GM21447 (cell line): ENCODE measurements at regions not wholly inside any gene's neighbourhood (a gene's known extent, or its start where the extent isn't known, plus 50 kb on each side); places are given as distances from the start of the nearest gene placed in this dataset.
"Not testable (repeated sequence)": the region's sequence is repeated elsewhere in the genome, so short reads cannot be mapped to it uniquely, and the experiment has no call there.

Experiments
- ATAC-seq: cut with Tn5 transposase; IDR thresholded peaks from one replicate; pipeline ENCODE4 v1.9.1; 2021; ENCODE audit not compliant: unreplicated experiment

- no peak for ATAC-seq
Observed at GRCh38 chr2:187775651-187776050, 221.4 kb upstream of the TFPI start.

- no peak for ATAC-seq
Observed at GRCh38 chr2:187782301-187782700, 228.1 kb upstream of the TFPI start.

- no peak for ATAC-seq
Observed at GRCh38 chr2:187783446-187783845, 229.2 kb upstream of the TFPI start.

DNA sequence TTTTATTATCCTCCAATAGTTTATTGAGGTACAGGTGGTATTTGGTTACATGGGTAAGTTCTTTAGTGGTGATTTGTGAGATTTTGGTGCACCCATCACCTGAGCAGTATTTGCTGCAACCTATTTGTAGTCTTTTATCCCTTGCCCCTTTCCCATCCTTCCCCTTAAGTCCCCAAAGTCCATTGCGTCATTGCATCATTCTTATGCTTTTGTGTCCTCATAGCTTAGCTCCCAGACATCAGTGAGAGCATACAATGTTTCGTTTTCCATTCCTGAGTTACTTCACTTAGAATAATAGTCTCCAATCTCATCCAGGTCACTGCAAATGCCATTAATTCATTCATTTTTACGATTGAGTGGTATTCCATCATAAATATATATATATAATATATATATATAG, 229.9 kb upstream of the TFPI start:
- not testable (repeated sequence) for ATAC-seq

GRCh38 chr2:187799601-187800000, 245.4 kb upstream of the TFPI start:
- ATAC-seq = no peak

DNA sequence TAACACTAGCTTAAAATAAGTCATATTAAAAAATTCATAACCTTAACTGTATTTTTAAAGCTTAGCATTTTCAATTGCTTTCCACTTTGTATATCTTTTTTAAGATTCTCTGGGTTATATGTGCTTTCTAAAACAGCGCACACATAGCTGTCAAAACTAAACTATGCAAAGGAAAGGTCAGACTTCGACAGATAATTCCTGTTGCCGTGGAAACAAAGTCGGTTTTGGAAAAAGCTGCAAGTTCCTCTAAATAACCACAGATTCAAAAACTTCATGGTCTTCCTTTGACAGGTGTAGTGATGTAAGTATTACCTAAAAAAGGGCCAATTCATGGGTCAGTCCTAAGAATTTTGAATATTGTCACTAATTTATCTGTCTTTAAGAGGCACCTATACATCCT, 249.6 kb upstream of the TFPI start:
- ATAC-seq = no peak

DNA sequence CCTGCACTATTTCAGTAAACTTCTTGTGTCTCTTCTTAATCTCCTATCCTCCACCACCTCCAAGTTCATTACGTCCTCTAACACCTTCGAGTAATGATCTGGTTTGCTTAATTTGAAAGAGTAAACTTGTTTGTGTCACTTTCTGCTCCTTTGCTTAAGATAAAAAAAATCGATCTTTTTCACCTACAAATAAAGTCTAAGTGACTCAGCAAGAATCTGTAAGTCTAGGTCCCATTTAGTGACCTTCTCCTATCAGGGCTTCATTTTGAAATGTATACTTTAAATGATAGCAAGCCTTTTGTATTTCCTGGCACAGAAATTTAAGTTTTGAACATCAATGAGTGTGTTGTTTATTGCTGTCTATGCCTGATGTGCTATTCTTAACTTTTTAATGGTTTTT, 260.9 kb upstream of the TFPI start:
- no peak for ATAC-seq

GRCh38 chr2:187819624-187820023, 265.4 kb upstream of the TFPI start:
- no peak for ATAC-seq

- no peak for ATAC-seq
Observed at GRCh38 chr2:187825108-187825507, 270.9 kb upstream of the TFPI start.

GRCh38 chr2:187826023-187826422, 271.8 kb upstream of the TFPI start:
- no peak for ATAC-seq

DNA sequence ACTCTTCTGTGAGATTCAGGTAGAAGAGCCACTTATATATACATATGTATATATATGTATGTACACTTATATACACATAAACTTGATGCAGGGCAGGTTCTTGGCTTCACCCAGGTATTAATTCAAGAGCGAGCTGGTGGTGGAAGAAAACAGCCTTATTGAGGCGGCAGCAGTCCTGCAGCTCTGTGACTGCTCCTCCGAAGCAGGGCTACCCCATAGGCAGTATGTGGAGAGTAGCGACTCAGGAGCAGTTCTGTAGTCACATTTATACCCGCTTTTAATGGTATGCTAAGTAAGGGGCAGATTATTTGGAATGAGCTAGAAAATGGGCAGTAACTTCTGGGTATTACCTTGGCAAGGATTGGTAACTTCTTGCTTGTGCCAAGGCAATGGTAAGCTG, 280.6 kb upstream of the TFPI start:
- no peak for ATAC-seq

DNA sequence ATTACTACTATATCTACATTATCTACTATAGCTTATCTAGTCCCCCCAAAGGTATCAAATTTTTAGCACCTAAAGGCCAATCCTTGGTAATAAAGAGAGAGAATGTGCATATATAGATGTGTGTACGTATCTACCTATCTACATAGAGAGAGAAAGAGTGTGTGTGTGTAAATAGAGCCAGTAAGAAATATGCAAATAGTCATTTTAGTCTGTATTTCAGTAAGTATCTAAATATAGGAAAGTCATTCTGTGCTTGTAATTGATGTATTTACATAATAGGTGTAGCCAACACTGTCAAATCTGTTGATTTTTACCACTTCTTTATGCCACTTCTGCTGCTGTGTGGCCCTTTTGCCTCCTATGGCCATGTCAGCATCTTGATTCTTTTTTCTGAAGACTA, 284.5 kb upstream of the TFPI start:
- no peak for ATAC-seq

- no peak for ATAC-seq
Observed at GRCh38 chr2:187842315-187842714, 288.1 kb upstream of the TFPI start.

DNA sequence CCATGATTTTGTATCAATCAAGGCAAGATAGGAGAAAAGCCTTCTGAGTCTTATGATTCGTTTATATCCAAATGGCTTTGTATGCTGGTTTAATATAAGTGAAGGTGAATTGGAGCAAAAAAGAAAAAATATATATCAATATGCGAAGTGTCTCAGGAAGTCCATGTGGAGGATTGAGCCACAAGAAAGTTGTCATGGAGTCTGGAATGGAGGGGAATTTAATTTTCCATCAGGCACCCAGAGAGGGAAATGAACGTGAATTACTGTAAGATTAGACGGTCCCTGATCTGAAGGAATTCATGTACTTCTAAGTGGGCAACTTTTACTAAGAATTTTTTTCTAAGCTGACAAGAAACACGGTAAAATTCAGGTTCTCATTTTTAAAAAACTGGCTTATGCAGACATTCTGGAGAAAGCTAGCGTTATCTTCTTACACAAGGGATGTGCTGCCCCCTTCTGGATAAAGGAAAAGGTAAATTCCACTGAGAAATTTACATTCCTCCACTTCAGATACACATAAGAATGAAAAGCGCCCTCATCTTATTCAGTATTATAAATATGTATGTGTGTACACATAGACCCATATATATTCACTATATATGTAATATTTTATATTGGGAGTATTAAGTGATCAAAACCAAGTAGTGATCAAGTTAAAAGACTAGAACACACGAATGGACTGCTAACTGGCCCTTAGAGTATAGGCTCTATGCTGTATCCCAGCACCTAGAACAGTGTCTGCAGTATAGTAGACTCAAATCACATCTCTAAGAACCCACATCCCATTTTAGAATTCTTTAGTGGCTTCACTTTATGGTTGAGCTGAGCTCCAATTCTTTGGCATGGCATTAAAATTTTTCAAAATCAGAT, 289.0 kb upstream of the TFPI start:
- no peak for ATAC-seq

GRCh38 chr2:187847245-187848208, 293.3 kb upstream of the TFPI start:
- no peak for ATAC-seq

DNA sequence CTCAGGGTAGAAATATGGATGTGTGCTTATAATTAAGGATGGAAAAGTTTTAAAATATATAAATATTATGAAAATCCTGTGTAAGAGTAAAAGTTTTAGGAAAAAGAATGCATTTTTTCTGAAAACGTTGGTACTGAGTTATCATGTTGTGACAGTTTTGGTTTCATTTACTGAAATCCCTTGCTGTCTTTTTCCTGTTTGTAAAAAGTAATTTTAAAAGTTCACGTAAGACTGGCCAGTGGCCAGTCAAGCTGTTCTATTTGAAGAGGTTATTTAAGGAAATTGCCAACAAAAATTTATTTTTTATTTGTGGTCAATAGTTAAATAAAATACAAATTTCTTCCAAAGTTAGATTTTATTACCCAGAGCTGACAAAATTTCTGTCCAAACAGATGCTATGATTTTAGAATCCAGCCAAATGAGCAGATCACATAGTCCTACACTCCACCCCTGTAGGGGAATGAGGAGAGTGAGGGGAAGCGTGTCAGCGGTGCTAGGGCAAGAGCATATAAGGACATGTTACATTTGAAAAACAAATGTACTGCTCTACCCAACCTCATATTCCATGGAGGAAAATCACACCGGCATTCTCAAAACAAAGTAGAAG, 297.8 kb upstream of the TFPI start:
- no peak for ATAC-seq

DNA sequence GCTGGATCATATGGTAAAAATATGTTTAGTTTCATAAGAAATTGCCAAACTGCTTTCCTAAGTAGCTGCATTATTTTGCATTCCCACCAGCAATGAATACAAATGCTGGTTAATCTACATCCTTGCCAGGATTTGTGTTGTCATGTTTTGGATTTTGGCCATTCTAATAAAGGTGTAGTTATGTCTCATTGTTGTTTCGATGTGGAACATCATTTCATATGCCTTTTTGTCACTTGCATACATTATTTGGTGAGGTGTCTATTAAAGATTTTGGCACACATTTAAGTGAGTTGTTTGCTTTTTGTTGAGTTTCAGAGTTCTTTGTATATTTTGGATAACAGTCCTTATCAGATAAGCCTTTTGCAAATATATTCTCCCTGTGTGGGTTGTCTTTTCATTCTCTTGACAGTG, 299.2 kb upstream of the TFPI start:
- no peak for ATAC-seq

GRCh38 chr2:187854801-187855200, 300.6 kb upstream of the TFPI start:
- ATAC-seq = no peak

- ATAC-seq = no peak
Observed at GRCh38 chr2:187855689-187856088, 301.5 kb upstream of the TFPI start.

DNA sequence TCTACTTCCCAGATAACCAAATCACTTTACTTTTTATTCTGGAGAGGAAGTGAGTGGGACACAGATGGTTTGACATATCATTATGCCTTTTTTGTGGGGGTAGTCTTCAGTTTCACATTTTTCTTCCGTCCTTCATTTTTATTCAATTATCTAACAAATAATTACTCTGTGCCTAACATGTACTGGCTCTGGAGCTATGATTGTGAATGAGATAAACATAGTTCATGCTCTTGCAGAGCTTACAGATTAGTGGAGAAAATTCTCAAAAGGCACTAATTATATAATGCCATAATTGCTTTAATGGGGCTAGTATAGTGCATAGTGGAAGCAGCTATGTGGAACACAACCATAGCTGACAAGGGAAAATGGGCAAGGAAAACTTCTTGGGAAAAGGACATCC, 303.6 kb upstream of the TFPI start:
- no peak for ATAC-seq

DNA sequence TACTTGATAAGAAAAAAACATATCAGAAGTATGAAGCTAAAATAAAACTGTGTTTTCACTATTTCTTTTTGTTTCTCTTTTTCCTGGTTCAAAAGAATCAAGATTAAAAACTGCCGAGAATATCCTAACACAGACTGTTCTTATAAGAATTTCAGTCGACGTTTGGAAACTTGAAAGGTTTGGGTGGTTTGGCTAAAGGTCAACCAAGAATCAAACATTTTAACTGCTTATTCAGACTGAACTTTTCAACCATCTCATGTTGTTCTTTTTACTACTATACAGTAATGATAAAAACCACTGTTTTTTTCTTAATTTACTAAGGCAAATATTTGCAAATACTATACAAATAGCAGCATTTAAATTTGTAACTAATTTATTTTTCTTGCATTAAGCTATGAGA, 308.5 kb upstream of the TFPI start:
- ATAC-seq = no peak

- no peak for ATAC-seq
Observed at GRCh38 chr2:187865025-187865424, 310.8 kb upstream of the TFPI start.
